A673 (cell line): ENCODE measurements at regions not wholly inside any gene's neighbourhood (a gene's known extent, or its start where the extent isn't known, plus 50 kb on each side); places are given as distances from the start of the nearest gene placed in this dataset.

ENCODE experiments used
- BruUV-seq: library from RNA; stranded (reverse); fragments of 400-500 nt; replicated peaks from 2 replicates; lab custom pipeline; 2021; lab: Mats Ljungman, UMichigan
- CTCF ChIA-PET: fragments of 300-600 bp; sonication (Branson Sonifier 250); formaldehyde crosslinking; loops from one replicate; lab custom pipeline; 2022; ENCODE audit warnings: antibody characterized with exemption; lab: Charles Lee
- POLR2A ChIA-PET: fragments of 300-600 bp; sonication (Branson Sonifier 250); formaldehyde crosslinking; loops from one replicate; lab custom pipeline; 2022; ENCODE audit warnings: antibody characterized with exemption; ENCODE audit not compliant: low non-redundant PET; lab: Charles Lee
- DNase-seq: peaks from one replicate; pipeline ENCODE4 v3.0.0-alpha.2; 2015; ENCODE audit warnings: low spot score
- H3K27ac ChIP-seq: fragments of 200-600 bp; sonication (generic); 2 replicates; pipeline ENCODE4 v1.5.1; 2016; ENCODE audit warnings: mixed run types, low read depth, mild to moderate bottlenecking, mixed read lengths, antibody characterized with exemption, low read length; ENCODE audit not compliant: poor library complexity, severe bottlenecking
- H3K27me3 ChIP-seq: fragments of 200-600 bp; sonication (generic); replicated peaks from 2 replicates; pipeline ENCODE4 v1.6.1; 2017; ENCODE audit warnings: mixed run types, low read depth, mild to moderate bottlenecking, mixed read lengths, antibody characterized with exemption, low read length; ENCODE audit not compliant: insufficient read depth, poor library complexity
- H3K36me3 ChIP-seq: fragments of 200-600 bp; sonication (generic); 2 replicates; pipeline ENCODE4 v1.6.1; 2016; ENCODE audit warnings: mixed run types, mild to moderate bottlenecking, mixed read lengths, antibody characterized with exemption, low read length; ENCODE audit not compliant: insufficient read depth, poor library complexity, severe bottlenecking
- H3K4me1 ChIP-seq: fragments of 200-600 bp; sonication (generic); 2 replicates; pipeline ENCODE4 v1.6.1; 2017; ENCODE audit warnings: mixed run types, mild to moderate bottlenecking, mixed read lengths, antibody characterized with exemption, low read length; ENCODE audit not compliant: insufficient read depth, poor library complexity, severe bottlenecking
- H3K4me3 ChIP-seq: fragments of 200-600 bp; sonication (generic); 2 replicates; pipeline ENCODE4 v1.5.1; 2016; ENCODE audit warnings: low read depth, mixed run types, mild to moderate bottlenecking, mixed read lengths, low read length; ENCODE audit not compliant: poor library complexity, severe bottlenecking
- H3K9me3 ChIP-seq: fragments of 200-600 bp; sonication (generic); 2 replicates; pipeline ENCODE4 v1.6.1; 2016; ENCODE audit warnings: mixed run types, low read depth, mild to moderate bottlenecking, mixed read lengths, antibody characterized with exemption, low read length; ENCODE audit not compliant: poor library complexity, severe bottlenecking
- CTCF ChIP-seq: fragments of 300-800, 200-600 bp; sonication (generic); conservative IDR thresholded peaks from 2 replicates; pipeline ENCODE4 v1.5.1; 2017; ENCODE audit warnings: low read depth, mild to moderate bottlenecking, antibody characterized with exemption, low read length, moderate library complexity, mixed read lengths
- EZH2 ChIP-seq: fragments of 200-600 bp; sonication (generic); IDR thresholded peaks from 2 replicates; pipeline ENCODE4 v1.6.1; 2017; ENCODE audit warnings: borderline replicate concordance, low read depth, mild to moderate bottlenecking, mixed read lengths, antibody characterized with exemption, low read length; ENCODE audit not compliant: poor library complexity, severe bottlenecking
- intact Hi-C: fragments of 100-400 bp; cut with micrococcal nuclease; formaldehyde crosslinking; loops from one replicate; pipeline ENCODE4 v1.10.0; 2022; ENCODE audit not compliant: unreplicated experiment

GRCh38 chr7:18235819-18236218 is 208.2 kb upstream of the PRPS1L1 start:
- Histone ChIP-seq H3K27ac (no peak overlapping the region), H3K4me1 (no peaks in the 10 kb centered on the region), H3K9me3 (no peaks in the 10 kb centered on the region), H3K36me3 (no peaks in the 10 kb centered on the region), H3K4me3 (no peak overlapping the region), H3K27me3 (no peaks in the 10 kb centered on the region)
- no TSS peak for BruUV-seq
- intact Hi-C loops = no loop called here
- TF ChIP-seq CTCF = no peak
- no peak for TF ChIP-seq EZH2
- CTCF ChIA-PET = no interaction called here
- no peak for DNase-seq
- POLR2A ChIA-PET = no interaction called here

- no TSS peak for BruUV-seq
- H3K27me3 ChIP-seq = no peaks in the 10 kb centered on the region
- H3K4me3 ChIP-seq = no peak overlapping the region
- no peaks in the 10 kb centered on the region for H3K36me3 ChIP-seq
- ChIA-PET CTCF (no interaction called here), POLR2A (no interaction called here)
- H3K27ac ChIP-seq = no peak overlapping the region
- intact Hi-C loops = no loop called here
- no peak for DNase-seq
- H3K9me3 ChIP-seq = no peaks in the 10 kb centered on the region
- TF ChIP-seq EZH2 = no peak
- no peak for TF ChIP-seq CTCF
- H3K4me1 ChIP-seq = no peaks in the 10 kb centered on the region
Observed at GRCh38 chr7:18239212-18239611, 211.6 kb upstream of the PRPS1L1 start.

GRCh38 chr7:18241543-18242231 is 214.0 kb upstream of the PRPS1L1 start:
- no peaks in the 10 kb centered on the region for H3K27me3 ChIP-seq
- BruUV-seq = no TSS peak
- H3K4me1 ChIP-seq = no peaks in the 10 kb centered on the region
- DNase-seq = no peak
- H3K27ac ChIP-seq = no peak overlapping the region
- ChIA-PET CTCF (no interaction called here), POLR2A (no interaction called here)
- TF ChIP-seq CTCF (no peak), EZH2 (no peak)
- H3K36me3 ChIP-seq = no peaks in the 10 kb centered on the region
- no peaks in the 10 kb centered on the region for H3K9me3 ChIP-seq
- intact Hi-C loops = no loop called here
- H3K4me3 ChIP-seq = no peak overlapping the region
